GM12878 (cell line): ENCODE measurements at regions not wholly inside any gene's neighbourhood (a gene's known extent, or its start where the extent isn't known, plus 50 kb on each side); places are given as distances from the start of the nearest gene placed in this dataset.

Experiments
- ATAC-seq: fragments of 200-7000 bp; cut with Tn5 transposase; 3 replicates; pipeline ENCODE4 v1.9.1; 2020; ENCODE audit warnings: mild to moderate bottlenecking, moderate library complexity
- BruUV-seq: library from RNA; stranded (reverse); fragments of 400-500 nt; replicated peaks from 2 replicates; lab custom pipeline; 2021; lab: Mats Ljungman, UMichigan
- CTCF ChIA-PET: fragments of 300-600 bp; sonication (Branson Sonifier 250); formaldehyde crosslinking; extraction: SDS; loops from one replicate; lab custom pipeline; 2021; ENCODE audit warnings: inconsistent platforms; lab: Yijun Ruan, JAX
- POLR2A ChIA-PET: fragments of 350-600 bp; formaldehyde crosslinking; extraction: SDS; loops from one replicate; lab custom pipeline; 2021; ENCODE audit warnings: inconsistent platforms; lab: Charles Lee
- RAD21 ChIA-PET: fragments of 300-600 bp; sonication (Branson Sonifier 250); formaldehyde crosslinking; loops from one replicate; lab custom pipeline; 2023; ENCODE audit warnings: antibody characterized with exemption; ENCODE audit not compliant: unreplicated experiment; lab: Charles Lee
- SMC1A ChIA-PET: fragments of 300-600 bp; sonication (Branson Sonifier 250); formaldehyde crosslinking; loops from one replicate; lab custom pipeline; 2023; ENCODE audit not compliant: unreplicated experiment, uncharacterized antibody; lab: Charles Lee
- DNase-seq: peaks from one replicate; pipeline ENCODE4 v3.0.0-alpha.2; 2011; ENCODE audit warnings: low read depth, low spot score
- FAIRE-seq: peaks from 3 replicates; lab custom pipeline; 2011; peaks lifted over from hg19 to GRCh38; lab: Jason Lieb, UNC
- H2AFZ ChIP-seq: 2 replicates; pipeline ENCODE4 v1.6.0; 2011; ENCODE audit warnings: low read depth, low read length, control low read depth; ENCODE audit not compliant: control insufficient read depth
- H3K27ac ChIP-seq: 2 replicates; pipeline ENCODE4 v1.5.1; 2011; ENCODE audit warnings: control low read depth; ENCODE audit not compliant: control insufficient read depth, insufficient read depth
- H3K27me3 ChIP-seq, 2 experiments: replicated peaks in 1 of 2; 2 replicates each; pipeline versions ENCODE4 v1.6.0 to v1.6.1; 2011; ENCODE audit warnings: low read length in 1 of 2; ENCODE audit not compliant: control insufficient read depth in 2 of 2, insufficient read depth in 2 of 2
- H3K36me3 ChIP-seq, 2 experiments: 2 replicates each; pipeline ENCODE4 v1.5.1; 2011; ENCODE audit warnings: low read length in 1 of 2; ENCODE audit not compliant: control insufficient read depth in 2 of 2, insufficient read depth in 2 of 2
- H3K4me1 ChIP-seq: 2 replicates; pipeline ENCODE4 v1.6.1; 2011; ENCODE audit warnings: mild to moderate bottlenecking, low read length, moderate library complexity, mixed read lengths; ENCODE audit not compliant: control insufficient read depth, insufficient read depth
- H3K4me2 ChIP-seq: 2 replicates; pipeline ENCODE4 v1.6.0; 2011; ENCODE audit warnings: control low read depth; ENCODE audit not compliant: control insufficient read depth, insufficient read depth
- H3K4me3 ChIP-seq: fragments of 200-600 bp; sonication (generic); 2 replicates; pipeline ENCODE4 v1.5.1; 2016
- H3K79me2 ChIP-seq: 2 replicates; pipeline ENCODE4 v1.6.0; 2011; ENCODE audit warnings: low read length; ENCODE audit not compliant: control insufficient read depth, insufficient read depth
- H3K9ac ChIP-seq: 2 replicates; pipeline ENCODE4 v1.8.0; 2011; ENCODE audit warnings: low read length, control low read depth, mixed read lengths; ENCODE audit not compliant: control insufficient read depth, insufficient read depth
- H3K9me3 ChIP-seq: replicated peaks from 3 replicates; pipeline ENCODE4 v1.5.1; 2011; ENCODE audit warnings: mild to moderate bottlenecking, low read length; ENCODE audit not compliant: control insufficient read depth, insufficient read depth
- H4K20me1 ChIP-seq: 2 replicates; pipeline ENCODE4 v1.6.0; 2011; ENCODE audit not compliant: control insufficient read depth, insufficient read depth
- CREB1 ChIP-seq: IDR thresholded peaks from 2 replicates; pipeline ENCODE4 v1.6.1; 2012; ENCODE audit warnings: low read depth, mild to moderate bottlenecking, inconsistent platforms
- ETV6 ChIP-seq, 2 experiments: fragments of 450-650 bp in 1 of 2; IDR thresholded peaks in 1 of 2; conservative IDR thresholded peaks in 1 of 2; 2 replicates each; pipeline ENCODE4 v1.6.1; 2014; ENCODE audit warnings: antibody characterized with exemption in 1 of 2, borderline replicate concordance in 1 of 2, low read depth in 1 of 2, mild to moderate bottlenecking in 1 of 2, moderate library complexity in 1 of 2
- HSF1 ChIP-seq: fragments of 150-350 bp; IDR thresholded peaks from 2 replicates; pipeline ENCODE4 v1.6.1; 2014; ENCODE audit warnings: mild to moderate bottlenecking, low read depth, low read length
- IRF4 ChIP-seq: IDR thresholded peaks from 2 replicates; pipeline ENCODE4 v1.6.1; 2011; ENCODE audit warnings: low read depth, low read length
- MXI1 ChIP-seq: fragments of 150-350 bp; IDR thresholded peaks from 2 replicates; pipeline ENCODE4 v1.6.1; 2011; ENCODE audit warnings: low read depth, mild to moderate bottlenecking, inconsistent platforms, low read length, improper control_type of control experiment
- NR2C2 ChIP-seq: IDR thresholded peaks from 2 replicates; pipeline ENCODE4 v1.6.1; 2011; ENCODE audit warnings: borderline replicate concordance, low read depth; ENCODE audit not compliant: control insufficient read depth, insufficient read length
- PAX8 ChIP-seq: fragments of 450-650 bp; IDR thresholded peaks from 2 replicates; pipeline ENCODE4 v1.6.1; 2017; ENCODE audit warnings: mild to moderate bottlenecking, moderate library complexity
- PRDM15 ChIP-seq: fragments of 450-650 bp; formaldehyde crosslinking; IDR thresholded peaks from 2 replicates; pipeline ENCODE4 v1.4.0; 2020; ENCODE audit warnings: mild to moderate bottlenecking, moderate library complexity
- RELB ChIP-seq: fragments of 450-650 bp; IDR thresholded peaks from 2 replicates; pipeline ENCODE4 v1.6.1; 2017; ENCODE audit warnings: low read depth, mild to moderate bottlenecking, moderate library complexity
- SIN3A ChIP-seq: IDR thresholded peaks from 2 replicates; pipeline ENCODE4 v1.6.1; 2012; ENCODE audit warnings: low read depth, low read length, improper control_type of control experiment
- ZBTB4 ChIP-seq: fragments of 450-650 bp; formaldehyde crosslinking; IDR thresholded peaks from 2 replicates; pipeline ENCODE4 v1.4.0; 2022; ENCODE audit warnings: mild to moderate bottlenecking, moderate library complexity
- ZNF207 ChIP-seq: fragments of 450-650 bp; IDR thresholded peaks from 2 replicates; pipeline ENCODE4 v1.6.1; 2014; ENCODE audit warnings: antibody characterized with exemption, mild to moderate bottlenecking, borderline replicate concordance
- ZNF24 ChIP-seq: fragments of 450-650 bp; IDR thresholded peaks from 2 replicates; pipeline ENCODE4 v1.6.1; 2017; ENCODE audit warnings: antibody characterized with exemption, mild to moderate bottlenecking
- ZNF274 ChIP-seq: IDR thresholded peaks from one replicate; pipeline ENCODE4 v1.8.0; 2011; ENCODE audit not compliant: insufficient read length, insufficient read depth
- WGBS: methylation state at CpG from one replicate; pipeline ENCODE4 v1.1.6; 2016; ENCODE audit warnings: low lambda C conversion rate; ENCODE audit not compliant: insufficient replicate concordance, insufficient coverage; ENCODE audit errors: missing lambda C conversion rate; 5-methylcytosine and 5-hydroxymethylcytosine counted together
- in situ Hi-C: fragments of 300-500 bp; cut with MboI; formaldehyde crosslinking; loops from 9 replicates; pipeline ENCODE4 v1.14.3; 2018; ENCODE audit warnings: mixed read lengths
- intact Hi-C: fragments of 100-400 bp; cut with micrococcal nuclease; formaldehyde crosslinking; loops from one replicate; pipeline ENCODE4 v1.14.2; 2022; ENCODE audit not compliant: unreplicated experiment

GRCh38 chr9:71515626-71516025, 252.7 kb downstream of the CEMIP2 start:
- Histone ChIP-seq H3K36me3 (no peaks in the 10 kb centered on the region), H3K79me2 (no peaks in the 10 kb centered on the region), H3K9ac (no peak overlapping the region), H3K4me2 (no peak overlapping the region), H3K27ac (no peak overlapping the region), H3K9me3 (no peaks in the 10 kb centered on the region), H2AFZ (no peak overlapping the region), H3K27me3 (no peaks in the 10 kb centered on the region; a peak in 1 of 4 replicates), H4K20me1 (no peaks in the 10 kb centered on the region), H3K4me1 (no peaks in the 10 kb centered on the region), H3K4me3 (no peak overlapping the region)
- DNase-seq (no peak), ATAC-seq (no peak), FAIRE-seq (no peak)
- WGBS = 7% methylated on average over 1 of the region's 1 CpG
- intact Hi-C loops = no loop called here
- POLR2A ChIA-PET = no interaction called here
- BruUV-seq = no TSS peak
- CTCF ChIA-PET = no interaction called here
- in situ Hi-C loops = no loop called here
- SMC1A ChIA-PET = interaction anchor here (1.2 kb wide), 1 partner anchor 8 kb away, joined by 3 read pairs; no protein-coding TSS in a partner anchor
- no peak for TF ChIP-seq PRDM15
- TF ChIP-seq ZNF24 = no peak
- no peak for TF ChIP-seq RELB
- TF ChIP-seq ZNF207 = no peak
- TF ChIP-seq NR2C2 = no peak
- TF ChIP-seq PAX8 = no peak
- no peak for TF ChIP-seq CREB1
- no peak for TF ChIP-seq ETV6 (conservative IDR thresholded peaks at IDR 0.05 in 1 of 2, IDR thresholded peaks at IDR 0.05 in 1 of 2; ENCODE audit: borderline replicate concordance in 1 of 2, low read depth in 1 of 2)
- TF ChIP-seq MXI1 = no peak
- TF ChIP-seq HSF1 = no peak
- no peak for TF ChIP-seq ZNF274
- TF ChIP-seq IRF4 = no peak
- no peak for TF ChIP-seq SIN3A
- TF ChIP-seq ZBTB4 (CRISPR knock-in tag) = no peak
- RAD21 ChIA-PET = no interaction called here
